HEK293T (cell line): ENCODE measurements at regions not wholly inside any gene's neighbourhood (a gene's known extent, or its start where the extent isn't known, plus 50 kb on each side); places are given as distances from the start of the nearest gene placed in this dataset.

Experiments
- CTCF ChIA-PET: fragments of 350-600 bp; formaldehyde crosslinking; extraction: SDS; loops from one replicate; lab custom pipeline; 2021; ENCODE audit warnings: antibody characterized with exemption, inconsistent platforms; lab: Yijun Ruan, JAX
- POLR2A ChIA-PET: fragments of 350-600 bp; formaldehyde crosslinking; extraction: SDS; loops from one replicate; lab custom pipeline; 2020; ENCODE audit warnings: antibody characterized with exemption, inconsistent platforms; lab: Yijun Ruan, JAX
- DNase-seq: peaks from one replicate; pipeline ENCODE4 v3.0.0; 2012; ENCODE audit warnings: mixed read lengths; ENCODE audit errors: extremely low spot score
- ARNT ChIP-seq: fragments of 450-650 bp; IDR thresholded peaks from 2 replicates; pipeline ENCODE4 v1.6.1; 2017; ENCODE audit warnings: mild to moderate bottlenecking
- BHLHE40 ChIP-seq: fragments of 450-650 bp; IDR thresholded peaks from 2 replicates; pipeline ENCODE4 v1.6.1; 2016; ENCODE audit warnings: mild to moderate bottlenecking, moderate library complexity, borderline replicate concordance
- CTBP1 ChIP-seq: fragments of 450-650 bp; IDR thresholded peaks from 2 replicates; pipeline ENCODE4 v1.6.1; 2016; ENCODE audit warnings: borderline replicate concordance
- ELF4 ChIP-seq: fragments of 450-650 bp; IDR thresholded peaks from 2 replicates; pipeline ENCODE4 v1.6.1; 2017; ENCODE audit warnings: antibody characterized with exemption
- FOXA1 ChIP-seq: fragments of 450-650 bp; IDR thresholded peaks from 2 replicates; pipeline ENCODE4 v1.6.1; 2016; ENCODE audit warnings: mild to moderate bottlenecking
- FOXK2 ChIP-seq: fragments of 450-650 bp; IDR thresholded peaks from 2 replicates; pipeline ENCODE4 v1.6.1; 2016; ENCODE audit warnings: mild to moderate bottlenecking
- FOXM1 ChIP-seq: fragments of 450-650 bp; IDR thresholded peaks from 2 replicates; pipeline ENCODE4 v1.6.1; 2017; ENCODE audit warnings: mild to moderate bottlenecking, borderline replicate concordance
- HDGF ChIP-seq: fragments of 450-650 bp; IDR thresholded peaks from 2 replicates; pipeline ENCODE4 v1.6.1; 2017; ENCODE audit warnings: antibody characterized with exemption, borderline replicate concordance
- L3MBTL2 ChIP-seq: fragments of 450-650 bp; conservative IDR thresholded peaks from 2 replicates; pipeline ENCODE4 v1.6.1; 2016; ENCODE audit warnings: mild to moderate bottlenecking
- LEF1 ChIP-seq: fragments of 450-650 bp; IDR thresholded peaks from 2 replicates; pipeline ENCODE4 v1.6.1; 2017; ENCODE audit warnings: mild to moderate bottlenecking, borderline replicate concordance
- NFRKB ChIP-seq: fragments of 450-650 bp; IDR thresholded peaks from 2 replicates; pipeline ENCODE4 v1.6.1; 2016; ENCODE audit warnings: mild to moderate bottlenecking, moderate library complexity
- PKNOX1 ChIP-seq: fragments of 450-650 bp; IDR thresholded peaks from 2 replicates; pipeline ENCODE4 v1.6.1; 2016
- SP1 ChIP-seq: fragments of 450-650 bp; IDR thresholded peaks from 2 replicates; pipeline ENCODE4 v1.6.1; 2017
- SUZ12 ChIP-seq: fragments of 450-650 bp; IDR thresholded peaks from 2 replicates; pipeline ENCODE4 v1.6.1; 2016; ENCODE audit warnings: mild to moderate bottlenecking
- TARDBP ChIP-seq: fragments of 450-650 bp; IDR thresholded peaks from 2 replicates; pipeline ENCODE4 v1.6.1; 2016
- ZNF384 ChIP-seq: fragments of 450-650 bp; IDR thresholded peaks from 2 replicates; pipeline ENCODE4 v1.6.1; 2016

- no peak for DNase-seq
- CTCF ChIA-PET = no interaction called here
- TF ChIP-seq ARNT (no peak), HDGF (no peak), FOXM1 (no peak), LEF1 (no peak), SP1 (no peak), ELF4 (no peak), TARDBP (no peak), L3MBTL2 (no peak), SUZ12 (no peak), FOXA1 (no peak), ZNF384 (no peak), BHLHE40 (no peak), FOXK2 (no peak), CTBP1 (no peak), PKNOX1 (no peak), NFRKB (no peak)
- POLR2A ChIA-PET = no interaction called here
Observed at GRCh38 chr7:54860843-54861242, 101.8 kb upstream of the SEC61G start.

DNA sequence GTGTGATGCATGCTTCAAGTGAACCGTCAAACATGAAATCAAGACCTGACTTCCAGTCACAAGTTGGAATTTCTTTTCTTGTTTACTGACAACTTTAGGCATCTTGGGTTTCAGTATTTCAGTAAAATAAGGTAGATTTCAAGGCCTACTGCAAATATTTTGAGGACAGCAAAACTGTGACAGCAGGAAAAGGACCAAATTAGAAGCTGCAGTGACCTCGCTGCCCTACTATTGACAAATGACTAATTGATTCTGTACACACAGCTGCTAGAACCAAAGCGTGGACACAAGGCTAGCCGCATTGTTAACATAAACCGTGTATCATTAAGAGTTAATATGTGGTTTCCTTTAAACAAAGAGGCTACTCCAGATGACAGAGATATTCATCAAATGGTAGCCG, 105.7 kb upstream of the SEC61G start:
- no peak for DNase-seq
- ChIA-PET POLR2A (no interaction called here), CTCF (no interaction called here)
- no peak for TF ChIP-seq ZNF384
- TF ChIP-seq SP1 = no peak

- POLR2A ChIA-PET = no interaction called here
- CTCF ChIA-PET = no interaction called here
- DNase-seq = no peak
- TF ChIP-seq L3MBTL2 = no peak
Observed at GRCh38 chr7:54869523-54869922, 110.5 kb upstream of the SEC61G start.

DNA sequence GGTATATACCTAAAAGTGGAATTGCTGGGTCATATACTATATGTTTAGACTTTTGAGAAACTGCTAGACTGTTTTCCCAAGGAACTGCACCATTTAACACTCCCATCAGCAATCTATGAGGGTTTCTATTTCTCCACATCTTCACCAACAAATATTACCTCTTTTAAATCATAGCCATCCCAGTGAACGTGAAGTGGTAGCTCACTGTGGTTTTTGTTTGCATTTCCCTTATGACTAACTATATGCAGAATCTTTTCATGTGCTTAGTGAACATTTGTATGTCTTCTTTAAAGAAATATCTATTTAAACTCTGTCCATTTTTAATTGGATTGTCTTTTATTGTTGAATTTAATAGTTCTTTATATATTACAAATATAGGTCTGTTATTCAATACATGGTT, 115.8 kb upstream of the SEC61G start:
- POLR2A ChIA-PET = no interaction called here
- DNase-seq = no peak
- CTCF ChIA-PET = no interaction called here
- no peak for TF ChIP-seq L3MBTL2
- TF ChIP-seq ARNT = no peak
- TF ChIP-seq SUZ12 = no peak
- no peak for TF ChIP-seq FOXM1
- no peak for TF ChIP-seq NFRKB

DNA sequence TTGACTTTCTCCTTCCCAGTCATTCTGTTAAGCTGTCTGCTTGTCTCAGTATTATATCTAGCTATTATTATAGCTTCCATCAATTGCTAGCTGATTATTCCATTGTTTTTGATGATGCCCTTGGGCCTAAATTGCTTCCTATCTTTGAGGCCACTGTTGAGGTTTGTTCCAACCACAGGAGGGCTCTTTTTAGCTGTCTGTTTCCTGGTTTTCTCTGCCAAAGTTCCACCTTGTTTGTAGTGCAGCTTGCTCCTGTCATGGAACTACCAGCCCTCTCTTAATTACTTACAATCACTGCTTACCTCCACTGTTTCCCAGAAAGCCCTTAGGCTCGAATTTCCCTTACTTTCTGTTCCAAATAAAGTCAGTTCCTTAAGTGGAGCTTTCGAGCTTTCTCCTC, 118.7 kb upstream of the SEC61G start:
- CTCF ChIA-PET = interaction anchor here (0.6 to 1.2 kb wide), 2 partner anchors 243 to 378 kb away, joined by 3 to 4 read pairs; no protein-coding TSS in a partner anchor
- TF ChIP-seq CTBP1 = no peak
- no peak for TF ChIP-seq FOXM1
- TF ChIP-seq ARNT = no peak
- no peak for TF ChIP-seq BHLHE40
- TF ChIP-seq ELF4 = no peak
- TF ChIP-seq FOXK2 = no peak
- no peak for TF ChIP-seq FOXA1
- no peak for TF ChIP-seq ZNF384
- no peak for TF ChIP-seq SUZ12
- TF ChIP-seq HDGF = no peak
- TF ChIP-seq L3MBTL2 = no peak
- TF ChIP-seq TARDBP = no peak
- no peak for TF ChIP-seq PKNOX1
- no peak for TF ChIP-seq NFRKB
- TF ChIP-seq LEF1 = no peak
- no peak for TF ChIP-seq SP1

GRCh38 chr7:54878339-54878738, 119.3 kb upstream of the SEC61G start:
- ChIA-PET POLR2A (no interaction called here), CTCF (interaction anchor here (1.2 kb wide), 1 partner anchor 377 kb away, joined by 4 read pairs; no protein-coding TSS in a partner anchor)
- DNase-seq = no peak
- TF ChIP-seq PKNOX1 (no peak), CTBP1 (no peak), FOXA1 (no peak), LEF1 (no peak), BHLHE40 (no peak), ELF4 (no peak), SP1 (no peak), FOXK2 (no peak), TARDBP (no peak)

More for the DNA sequence above, 118.7 kb upstream of the SEC61G start:
- POLR2A ChIA-PET = no interaction called here
- DNase-seq = no peak

DNA sequence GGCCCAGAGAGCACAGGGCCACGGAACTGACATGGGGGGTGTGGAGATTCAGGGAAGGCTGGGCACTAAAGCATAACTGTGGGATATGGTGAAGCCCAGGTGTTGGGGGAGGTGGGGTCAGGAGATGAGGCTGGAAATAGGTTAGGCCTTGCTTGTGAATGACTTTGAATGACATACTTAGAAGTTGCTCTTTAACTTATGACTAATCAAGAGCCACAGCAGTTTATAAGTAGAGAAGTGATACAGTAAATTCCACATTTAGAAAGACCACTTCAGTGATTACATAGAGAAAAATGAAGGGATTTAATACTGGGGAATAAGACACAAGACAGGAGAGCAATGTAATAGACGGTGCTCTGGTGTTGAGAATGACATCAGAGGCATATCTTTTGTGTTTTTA, 120.8 kb upstream of the SEC61G start:
- CTCF ChIA-PET = no interaction called here
- DNase-seq = no peak
- no peak for TF ChIP-seq BHLHE40
- no peak for TF ChIP-seq L3MBTL2
- TF ChIP-seq SP1 = no peak
- no peak for TF ChIP-seq NFRKB
- no peak for TF ChIP-seq PKNOX1
- no peak for TF ChIP-seq SUZ12
- TF ChIP-seq ARNT = no peak
- no peak for TF ChIP-seq LEF1
- TF ChIP-seq ELF4 = no peak
- no peak for TF ChIP-seq FOXM1
- no peak for TF ChIP-seq FOXK2
- TF ChIP-seq FOXA1 = no peak
- POLR2A ChIA-PET = no interaction called here
